Gastrocnemius medialis (tissue), 4 donors: ENCODE measurements at regions not wholly inside any gene's neighbourhood (a gene's known extent, or its start where the extent isn't known, plus 50 kb on each side); places are given as distances from the start of the nearest gene placed in this dataset.

Experiments
- ATAC-seq, 2 donors: fragments of 150-250 bp; one replicate each; pipeline ENCODE4 v1.9.1; 2016
- DNase-seq, 2 donors: peaks; one replicate each; pipeline ENCODE4 v3.0.0-alpha.2; 2019
- H3K27ac ChIP-seq, 4 donors: fragments of 200-600 bp; sonication (generic); 1 replicate in 1 of 4; 2 replicates in 3 of 4; pipeline ENCODE4 v1.5.1; 2016 to 2018; ENCODE audit warnings: mild to moderate bottlenecking in 2 of 4, moderate library complexity in 1 of 4
- H3K27me3 ChIP-seq, 3 donors: fragments of 200-600 bp; sonication (generic) in 2 of 3; 1 replicate in 1 of 3; 2 replicates in 2 of 3; pipeline versions ENCODE4 v1.5.1 to v1.6.0; 2016 to 2019; ENCODE audit warnings: mild to moderate bottlenecking in 1 of 3, moderate library complexity in 1 of 3
- H3K36me3 ChIP-seq, 2 donors: fragments of 200-600 bp; sonication (generic) in 1 of 2; one replicate each; pipeline ENCODE4 v1.5.1; 2017 to 2018
- H3K4me1 ChIP-seq, 2 donors: fragments of 200-600 bp; sonication (generic) in 1 of 2; one replicate each; pipeline ENCODE4 v1.5.1; 2016 to 2017; ENCODE audit warnings: mild to moderate bottlenecking in 2 of 2
- H3K4me3 ChIP-seq, 4 donors: fragments of 200-600 bp; sonication (generic) in 3 of 4; 1 replicate in 1 of 4; 2 replicates in 3 of 4; pipeline ENCODE4 v1.5.1; 2016 to 2019; ENCODE audit warnings: mild to moderate bottlenecking in 2 of 4
- H3K9me3 ChIP-seq, 3 donors: fragments of 200-600 bp; sonication (generic) in 2 of 3; 1 replicate in 1 of 3; 2 replicates in 2 of 3; pipeline ENCODE4 v1.5.1; 2016 to 2019
- POLR2A ChIP-seq, 2 donors: fragments of 450-650 bp; IDR thresholded peaks; one replicate each; pipeline ENCODE4 v1.6.1; 2017; ENCODE audit warnings: antibody characterized with exemption in 2 of 2, mild to moderate bottlenecking in 2 of 2, moderate library complexity in 2 of 2
- in situ Hi-C, 4 donors: fragments of 200-750 bp; cut with MboI; loops; one replicate each; pipeline versions ENCODE4 v1.15.0 to v1.8.0; 2017; ENCODE audit warnings: low sequenced_read_pairs in 4 of 4
- intact Hi-C: fragments of 100-400 bp; cut with DNase I; formaldehyde crosslinking; loops from one replicate; pipeline ENCODE4 v1.15.1; 2023; ENCODE audit warnings: low total_unique reads
- TF ChIP-seq, protein P1 (sequence below), 5 experiments: fragments of 450-650 bp in 3 of 5; fragments of 200-600 bp in 2 of 5; sonication (generic) in 2 of 5; IDR thresholded peaks in 4 of 5; conservative IDR thresholded peaks in 1 of 5; 1 replicate in 4 of 5; 2 replicates in 1 of 5; pipeline ENCODE4 v1.5.1; 2016 to 2019; ENCODE audit warnings: antibody characterized with exemption in 5 of 5, mild to moderate bottlenecking in 3 of 5, moderate library complexity in 3 of 5

DNA sequence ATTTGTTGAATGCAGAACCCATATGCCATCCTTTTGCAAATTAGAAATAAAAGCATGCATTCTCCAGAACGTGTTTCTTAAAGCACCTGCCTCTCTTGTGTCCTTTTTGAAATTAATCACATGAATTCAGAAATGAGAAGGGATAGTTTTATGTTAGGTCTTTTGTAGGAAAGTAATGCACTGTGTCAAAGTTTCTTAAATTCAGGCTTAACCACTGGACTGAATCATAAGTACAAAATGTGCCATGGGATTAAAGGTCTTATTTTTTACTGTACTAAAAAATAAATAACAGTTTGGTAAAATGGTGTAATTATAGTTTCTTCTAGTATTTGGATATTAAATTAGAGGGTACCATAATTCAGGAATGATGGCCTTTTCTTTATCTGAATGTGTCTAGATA, 290.1 kb upstream of the USP25 start:
- intact Hi-C loops (no loop called here), in situ Hi-C loops (no loop called here)
- TF ChIP-seq, protein P1, sequence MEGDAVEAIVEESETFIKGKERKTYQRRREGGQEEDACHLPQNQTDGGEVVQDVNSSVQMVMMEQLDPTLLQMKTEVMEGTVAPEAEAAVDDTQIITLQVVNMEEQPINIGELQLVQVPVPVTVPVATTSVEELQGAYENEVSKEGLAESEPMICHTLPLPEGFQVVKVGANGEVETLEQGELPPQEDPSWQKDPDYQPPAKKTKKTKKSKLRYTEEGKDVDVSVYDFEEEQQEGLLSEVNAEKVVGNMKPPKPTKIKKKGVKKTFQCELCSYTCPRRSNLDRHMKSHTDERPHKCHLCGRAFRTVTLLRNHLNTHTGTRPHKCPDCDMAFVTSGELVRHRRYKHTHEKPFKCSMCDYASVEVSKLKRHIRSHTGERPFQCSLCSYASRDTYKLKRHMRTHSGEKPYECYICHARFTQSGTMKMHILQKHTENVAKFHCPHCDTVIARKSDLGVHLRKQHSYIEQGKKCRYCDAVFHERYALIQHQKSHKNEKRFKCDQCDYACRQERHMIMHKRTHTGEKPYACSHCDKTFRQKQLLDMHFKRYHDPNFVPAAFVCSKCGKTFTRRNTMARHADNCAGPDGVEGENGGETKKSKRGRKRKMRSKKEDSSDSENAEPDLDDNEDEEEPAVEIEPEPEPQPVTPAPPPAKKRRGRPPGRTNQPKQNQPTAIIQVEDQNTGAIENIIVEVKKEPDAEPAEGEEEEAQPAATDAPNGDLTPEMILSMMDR (IDR thresholded peaks at IDR 0.05 in 4 of 5, conservative IDR thresholded peaks at IDR 0.05 in 1 of 5), result no peak
- no peak for TF ChIP-seq POLR2A (IDR thresholded peaks at IDR 0.05)
- peaks cover 32 to 37% of the 10 kb centered on the region in 2 donors for H3K4me1 ChIP-seq
- peak overlapping the region in 1 of 4 donors; percentile 83 for H3K27ac ChIP-seq
- DNase-seq (no peak), ATAC-seq (no peak)
- no peaks in the 10 kb centered on the region for H3K36me3 ChIP-seq
- H3K9me3 ChIP-seq, result no peaks in the 10 kb centered on the region
- no peaks in the 10 kb centered on the region for H3K27me3 ChIP-seq
- H3K4me3 ChIP-seq, result no peak overlapping the region

DNA sequence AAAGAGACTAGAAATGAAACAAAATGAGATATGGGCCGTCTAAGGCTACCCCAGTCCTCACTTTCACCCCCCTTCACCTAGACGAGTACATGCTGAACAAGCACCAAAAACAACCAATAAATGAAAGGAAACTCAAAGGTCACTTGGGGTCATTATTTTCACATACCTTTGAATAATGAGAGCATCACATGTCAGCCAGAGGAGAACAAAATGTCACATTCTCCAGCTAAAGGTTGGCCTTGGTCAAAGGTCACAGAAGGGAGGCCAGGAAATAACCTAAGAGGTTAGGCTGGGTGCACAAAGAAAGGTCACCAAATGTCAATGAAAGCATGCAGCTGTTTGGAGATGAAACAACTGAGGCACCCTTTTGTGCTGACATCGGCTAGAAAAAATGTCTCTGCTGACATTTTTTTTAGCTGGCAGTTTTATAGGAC, 288.7 kb upstream of the USP25 start:
- in situ Hi-C loops, result no loop called here
- H3K36me3 ChIP-seq, result no peaks in the 10 kb centered on the region
- no peak overlapping the region for H3K4me3 ChIP-seq
- DNase-seq (no peak), ATAC-seq (no peak)
- no peaks in the 10 kb centered on the region for H3K27me3 ChIP-seq
- H3K9me3 ChIP-seq, result no peaks in the 10 kb centered on the region
- peak overlapping the region in 2 of 4 donors; percentile 71 to 83 for H3K27ac ChIP-seq
- peaks cover 38 to 51% of the 10 kb centered on the region in 2 donors for H3K4me1 ChIP-seq
- intact Hi-C loops, result no loop called here
- no peak for TF ChIP-seq POLR2A (IDR thresholded peaks at IDR 0.05)
- TF ChIP-seq, protein P1 (IDR thresholded peaks at IDR 0.05 in 4 of 5, conservative IDR thresholded peaks at IDR 0.05 in 1 of 5), result no peak

DNA sequence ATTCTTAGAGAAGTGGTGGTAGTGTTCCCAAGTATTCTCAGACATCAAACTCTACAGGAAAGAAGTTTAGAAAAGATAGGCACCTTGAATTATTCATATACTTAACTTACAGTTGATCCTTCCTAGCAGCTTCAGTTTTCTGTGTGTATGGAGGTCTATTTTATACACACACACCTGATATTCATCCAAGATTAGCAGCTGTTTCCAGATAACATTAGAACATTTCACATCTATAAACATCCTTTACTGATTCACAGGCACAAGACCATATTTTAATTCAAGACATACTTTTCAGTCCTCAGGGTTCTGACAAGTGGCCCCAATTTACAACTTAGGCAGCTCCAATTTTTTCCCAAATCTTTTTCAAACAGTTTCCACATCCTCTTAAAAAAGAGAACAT, 287.8 kb upstream of the USP25 start:
- H3K4me3 ChIP-seq, result no peak overlapping the region
- DNase-seq (no peak), ATAC-seq (peak; percentile 32 to 64)
- H3K9me3 ChIP-seq, result no peaks in the 10 kb centered on the region
- TF ChIP-seq, protein P1 (IDR thresholded peaks at IDR 0.05 in 4 of 5, conservative IDR thresholded peaks at IDR 0.05 in 1 of 5), result no peak
- no peak for TF ChIP-seq POLR2A (IDR thresholded peaks at IDR 0.05)
- in situ Hi-C loops (no loop called here), intact Hi-C loops (no loop called here)
- H3K36me3 ChIP-seq, result no peaks in the 10 kb centered on the region
- no peaks in the 10 kb centered on the region for H3K27me3 ChIP-seq
- H3K4me1 ChIP-seq, result peaks cover 40 to 55% of the 10 kb centered on the region in 2 donors
- H3K27ac ChIP-seq, result peak overlapping the region; percentile 60 to 83 (median 67)

DNA sequence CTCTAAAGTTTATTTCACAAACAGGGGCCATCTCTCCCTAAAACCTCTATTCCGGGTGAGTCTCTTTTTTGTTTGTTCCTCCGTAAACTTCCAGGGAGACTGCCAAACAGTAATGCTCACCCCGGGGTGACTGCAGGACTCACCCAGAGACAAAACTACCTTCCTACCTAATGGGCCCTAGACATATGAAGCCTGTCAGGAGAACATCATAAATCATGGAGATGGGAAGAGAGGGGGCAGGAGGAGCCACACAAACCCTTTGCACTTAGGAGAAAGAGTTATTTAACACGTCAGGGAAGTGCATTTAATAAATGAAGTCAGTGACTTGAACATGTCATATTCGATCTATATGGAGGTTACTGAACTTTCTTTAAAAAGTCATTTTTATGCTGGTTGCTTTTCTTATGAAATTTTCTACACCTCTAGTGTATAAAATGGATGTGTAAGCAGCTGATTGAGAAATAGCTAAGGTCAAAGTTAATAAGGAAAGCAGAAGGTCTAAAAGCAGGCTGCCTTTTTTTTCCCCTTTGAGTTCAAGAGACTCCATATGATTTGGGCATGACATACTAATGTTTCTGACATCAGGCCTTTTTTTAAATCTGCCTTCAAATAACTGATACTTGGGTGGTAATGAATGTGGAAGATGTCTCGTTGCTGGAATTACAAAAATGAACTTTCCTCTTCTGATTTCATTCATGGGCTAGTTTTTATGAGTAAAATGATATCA, 286.9 kb upstream of the USP25 start:
- H3K36me3 ChIP-seq, result no peaks in the 10 kb centered on the region
- no peak for TF ChIP-seq POLR2A (IDR thresholded peaks at IDR 0.05)
- TF ChIP-seq, protein P1 (IDR thresholded peaks at IDR 0.05 in 4 of 5, conservative IDR thresholded peaks at IDR 0.05 in 1 of 5), result no peak
- DNase-seq, result no peak
- intact Hi-C loops, result no loop called here
- no peaks in the 10 kb centered on the region for H3K27me3 ChIP-seq
- peak; percentile 37 to 55 for ATAC-seq
- peaks cover 40 to 55% of the 10 kb centered on the region in 2 donors for H3K4me1 ChIP-seq
- in situ Hi-C loops, result no loop called here
- H3K27ac ChIP-seq, result peak overlapping the region; percentile 60 to 83 (median 67)
- H3K4me3 ChIP-seq, result peak overlapping the region in 1 of 4 donors; percentile 21
- H3K9me3 ChIP-seq, result no peaks in the 10 kb centered on the region
